MM.1S (cell line): ENCODE measurements at regions not wholly inside any gene's neighbourhood (a gene's known extent, or its start where the extent isn't known, plus 50 kb on each side); places are given as distances from the start of the nearest gene placed in this dataset.

Experiments used
- DNase-seq: peaks from one replicate; pipeline ENCODE4 v3.0.0-alpha.2; 2015
- H2AFZ ChIP-seq: fragments of 300-600 bp; sonication (generic); 2 replicates; pipeline ENCODE4 v1.6.0; 2016; ENCODE audit warnings: antibody characterized with exemption, low read length
- H3F3A ChIP-seq: fragments of 300-600 bp; sonication (generic); 2 replicates; pipeline ENCODE4 v1.6.1; 2016; ENCODE audit warnings: mild to moderate bottlenecking, antibody characterized with exemption, low read length, moderate library complexity, mixed read lengths; ENCODE audit not compliant: insufficient read depth
- H3K27ac ChIP-seq: fragments of 300-600 bp; sonication (generic); 2 replicates; pipeline ENCODE4 v1.5.1; 2016; ENCODE audit warnings: mild to moderate bottlenecking, low read length
- H3K27me3 ChIP-seq: fragments of 300-600 bp; sonication (generic); replicated peaks from 2 replicates; pipeline ENCODE4 v1.6.0; 2016; ENCODE audit warnings: low read length; ENCODE audit not compliant: insufficient read depth
- H3K36me3 ChIP-seq: fragments of 300-600 bp; sonication (generic); replicated peaks from 2 replicates; pipeline ENCODE4 v1.6.1; 2016; ENCODE audit warnings: mild to moderate bottlenecking, low read length, mixed read lengths; ENCODE audit not compliant: insufficient read depth
- H3K4me1 ChIP-seq: fragments of 300-600 bp; sonication (generic); 2 replicates; pipeline ENCODE4 v1.6.1; 2016; ENCODE audit warnings: low read length, mixed read lengths
- H3K4me2 ChIP-seq: fragments of 300-600 bp; sonication (generic); 2 replicates; pipeline ENCODE4 v1.6.0; 2016; ENCODE audit warnings: low read depth, low read length
- H3K4me3 ChIP-seq: fragments of 300-600 bp; sonication (generic); 2 replicates; pipeline ENCODE4 v1.5.1; 2016; ENCODE audit warnings: low read length, mixed read lengths
- H3K79me2 ChIP-seq: fragments of 300-600 bp; sonication (generic); 2 replicates; pipeline ENCODE4 v1.6.1; 2016; ENCODE audit warnings: mixed run types, low read length, mixed read lengths
- H3K9ac ChIP-seq: fragments of 300-600 bp; sonication (generic); 2 replicates; pipeline ENCODE4 v1.6.1; 2016; ENCODE audit warnings: low read length, mixed read lengths
- H3K9me2 ChIP-seq: fragments of 300-600 bp; sonication (generic); replicated peaks from 2 replicates; pipeline ENCODE4 v1.6.1; 2016; ENCODE audit warnings: mild to moderate bottlenecking, low read length, mixed read lengths; ENCODE audit not compliant: insufficient read depth
- H3K9me3 ChIP-seq: fragments of 300-600 bp; sonication (generic); replicated peaks from 2 replicates; pipeline ENCODE4 v1.6.1; 2016; ENCODE audit warnings: mild to moderate bottlenecking, low read length, mixed read lengths; ENCODE audit not compliant: insufficient read depth
- H4K20me1 ChIP-seq: fragments of 300-600 bp; sonication (generic); 2 replicates; pipeline ENCODE4 v1.6.1; 2016; ENCODE audit warnings: mild to moderate bottlenecking, low read length, moderate library complexity, mixed read lengths; ENCODE audit not compliant: insufficient read depth
- CTCF ChIP-seq: fragments of 300-600 bp; sonication (generic); IDR thresholded peaks from 2 replicates; pipeline ENCODE4 v1.5.1; 2016; ENCODE audit warnings: antibody characterized with exemption, low read length, mixed read lengths
- EZH2 ChIP-seq: fragments of 300-600 bp; sonication (generic); optimal IDR thresholded peaks from 2 replicates; pipeline ENCODE3; 2017; ENCODE audit warnings: low read depth, mild to moderate bottlenecking, antibody characterized with exemption, low read length, mixed read lengths
- EZH2phosphoT487 ChIP-seq: fragments of 300-600 bp; sonication (generic); IDR thresholded peaks from 2 replicates; pipeline ENCODE4 v1.6.1; 2018; ENCODE audit warnings: antibody characterized with exemption, low read length

- DNase-seq, result no peak
- H3K27ac ChIP-seq, result no peak overlapping the region
- no peaks in the 10 kb centered on the region for H3K9me2 ChIP-seq
- TF ChIP-seq EZH2 (no peak), CTCF (no peak), EZH2phosphoT487 (no peak)
- no peaks in the 10 kb centered on the region for H3K9me3 ChIP-seq
- H3K9ac ChIP-seq, result no peak overlapping the region
- H3K79me2 ChIP-seq, result no peaks in the 10 kb centered on the region
- no peaks in the 10 kb centered on the region for H4K20me1 ChIP-seq
- no peak overlapping the region for H3K4me3 ChIP-seq
- no peaks in the 10 kb centered on the region for H3K4me1 ChIP-seq
- no peak overlapping the region for H2AFZ ChIP-seq
- H3K4me2 ChIP-seq, result no peak overlapping the region
- no peaks in the 10 kb centered on the region for H3K27me3 ChIP-seq
- H3K36me3 ChIP-seq, result no peaks in the 10 kb centered on the region
- H3F3A ChIP-seq, result no peaks in the 10 kb centered on the region
Observed at GRCh38 chr3:110344487-110344886, 727.1 kb upstream of the NECTIN3 start.

GRCh38 chr3:110344897-110345767 is 726.5 kb upstream of the NECTIN3 start:
- H3K79me2 ChIP-seq, result no peaks in the 10 kb centered on the region
- H3K9me3 ChIP-seq, result no peaks in the 10 kb centered on the region
- no peaks in the 10 kb centered on the region for H3K36me3 ChIP-seq
- no peak overlapping the region for H3K4me3 ChIP-seq
- H3K4me1 ChIP-seq, result no peaks in the 10 kb centered on the region
- H3K9ac ChIP-seq, result no peak overlapping the region
- TF ChIP-seq EZH2phosphoT487, result no peak
- no peak for TF ChIP-seq CTCF
- TF ChIP-seq EZH2, result no peak
- H4K20me1 ChIP-seq, result no peaks in the 10 kb centered on the region
- H3K4me2 ChIP-seq, result no peak overlapping the region
- no peak for DNase-seq
- H2AFZ ChIP-seq, result no peak overlapping the region
- H3K9me2 ChIP-seq, result no peaks in the 10 kb centered on the region
- no peaks in the 10 kb centered on the region for H3F3A ChIP-seq
- H3K27ac ChIP-seq, result no peak overlapping the region
- no peaks in the 10 kb centered on the region for H3K27me3 ChIP-seq

DNA sequence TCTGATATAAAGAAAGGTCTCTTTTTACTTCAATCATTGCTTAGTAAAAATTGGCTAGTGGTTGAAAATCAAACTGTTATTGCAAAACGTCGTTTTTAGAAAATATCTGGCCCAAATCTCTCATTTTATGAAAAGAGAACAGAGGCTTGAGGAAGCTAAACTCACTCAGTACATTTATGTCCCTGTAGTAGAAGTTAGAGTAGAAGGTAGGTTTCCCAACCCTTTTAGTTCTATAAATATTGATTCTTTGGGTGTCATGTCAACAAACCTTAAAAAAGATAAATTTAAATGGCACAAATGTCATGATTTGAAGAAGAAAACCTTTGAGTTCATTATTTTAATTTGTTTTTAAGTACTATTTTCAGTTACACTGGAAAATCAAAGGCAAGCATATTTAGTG is 722.3 kb upstream of the NECTIN3 start:
- no peaks in the 10 kb centered on the region for H4K20me1 ChIP-seq
- no peak overlapping the region for H2AFZ ChIP-seq
- no peaks in the 10 kb centered on the region for H3F3A ChIP-seq
- no peak overlapping the region for H3K9ac ChIP-seq
- H3K27ac ChIP-seq, result no peak overlapping the region
- no peak overlapping the region for H3K4me3 ChIP-seq
- no peak for TF ChIP-seq EZH2
- no peak for TF ChIP-seq CTCF
- no peak for TF ChIP-seq EZH2phosphoT487
- H3K4me2 ChIP-seq, result no peak overlapping the region
- no peaks in the 10 kb centered on the region for H3K27me3 ChIP-seq
- DNase-seq, result no peak
- H3K79me2 ChIP-seq, result no peaks in the 10 kb centered on the region
- H3K36me3 ChIP-seq, result no peaks in the 10 kb centered on the region
- no peaks in the 10 kb centered on the region for H3K9me2 ChIP-seq
- H3K9me3 ChIP-seq, result no peaks in the 10 kb centered on the region
- H3K4me1 ChIP-seq, result no peaks in the 10 kb centered on the region
